H1 (cell line): ENCODE measurements at regions not wholly inside any gene's neighbourhood (a gene's known extent, or its start where the extent isn't known, plus 50 kb on each side); places are given as distances from the start of the nearest gene placed in this dataset.

ENCODE experiments used
- CTCF ChIA-PET: fragments of 300-600 bp; sonication (Branson Sonifier 250); formaldehyde crosslinking; loops from one replicate; lab custom pipeline; 2021; ENCODE audit not compliant: partially characterized antibody; lab: Charles Lee
- POLR2A ChIA-PET: fragments of 300-600 bp; sonication (Branson Sonifier 250); formaldehyde crosslinking; loops from one replicate; lab custom pipeline; 2021; ENCODE audit warnings: inconsistent platforms; ENCODE audit not compliant: partially characterized antibody; lab: Charles Lee
- DNase-seq, 2 experiments: peaks; one replicate each; pipeline versions ENCODE4 v3.0.0 to v3.0.0-alpha.2; 2010 to 2022; ENCODE audit warnings: low spot score in 2 of 2, low read depth in 1 of 2, mixed read lengths in 1 of 2
- FAIRE-seq: peaks from 2 replicates; lab custom pipeline; 2011; peaks lifted over from hg19 to GRCh38; lab: Jason Lieb, UNC
- H2AFZ ChIP-seq: 2 replicates; pipeline ENCODE4 v1.8.1; 2012; ENCODE audit warnings: low read length, inconsistent platforms
- H2AK5ac ChIP-seq: 2 replicates; pipeline ENCODE4 v1.6.1; 2013; ENCODE audit warnings: low read depth, low read length
- H2BK120ac ChIP-seq: replicated peaks from 2 replicates; pipeline ENCODE3; 2013; ENCODE audit warnings: low read depth, low read length, inconsistent platforms
- H2BK12ac ChIP-seq: 2 replicates; pipeline ENCODE4 v1.6.1; 2013; ENCODE audit warnings: low read depth, low read length
- H2BK15ac ChIP-seq: 2 replicates; pipeline ENCODE4 v1.6.1; 2013; ENCODE audit warnings: low read length
- H2BK20ac ChIP-seq: 2 replicates; pipeline ENCODE4 v1.6.1; 2013; ENCODE audit warnings: low read length
- H2BK5ac ChIP-seq: 2 replicates; pipeline ENCODE4 v1.6.1; 2013; ENCODE audit warnings: low read depth, low read length
- H3K14ac ChIP-seq: 2 replicates; pipeline ENCODE4 v1.6.1; 2013; ENCODE audit warnings: inconsistent platforms; ENCODE audit not compliant: insufficient read length
- H3K18ac ChIP-seq: 2 replicates; pipeline ENCODE4 v1.6.1; 2013; ENCODE audit warnings: low read length; ENCODE audit errors: extremely low read depth
- H3K23ac ChIP-seq: 2 replicates; pipeline ENCODE4 v1.6.1; 2013; ENCODE audit warnings: inconsistent platforms; ENCODE audit not compliant: insufficient read length
- H3K23me2 ChIP-seq: 2 replicates; pipeline ENCODE4 v1.6.1; 2013; ENCODE audit warnings: low read depth, low read length
- H3K27ac ChIP-seq: 2 replicates; pipeline ENCODE4 v1.6.1; 2011; ENCODE audit warnings: low read depth, low read length, inconsistent platforms
- H3K27me3 ChIP-seq, 4 experiments: replicated peaks in 1 of 4; 1 replicate in 1 of 4; 2 replicates in 3 of 4; pipeline versions ENCODE4 v1.6.1 to v1.8.1; 2011 to 2013; ENCODE audit warnings: low read length in 3 of 4, mild to moderate bottlenecking in 3 of 4, inconsistent platforms in 2 of 4, mixed read lengths in 2 of 4, moderate library complexity in 1 of 4; ENCODE audit not compliant: control insufficient read depth in 3 of 4, insufficient read depth in 3 of 4; ENCODE audit errors: extremely low read depth in 1 of 4
- H3K36me3 ChIP-seq, 4 experiments: 2 replicates each; pipeline versions ENCODE4 v1.6.1 to v1.8.1; 2011 to 2013; ENCODE audit warnings: mild to moderate bottlenecking in 4 of 4, low read length in 3 of 4, moderate library complexity in 2 of 4, control low read depth in 1 of 4, inconsistent platforms in 1 of 4; ENCODE audit not compliant: insufficient read depth in 4 of 4, control insufficient read depth in 2 of 4
- H3K4ac ChIP-seq: replicated peaks from 2 replicates; pipeline ENCODE3; 2013; ENCODE audit warnings: low read length, low read depth, mixed read lengths, inconsistent platforms; ENCODE audit not compliant: insufficient read length
- H3K4me1 ChIP-seq, 4 experiments: replicated peaks in 1 of 4; 1 replicate in 1 of 4; 2 replicates in 3 of 4; pipeline versions ENCODE4 v1.6.1 to v1.8.1; 2011 to 2013; ENCODE audit warnings: low read length in 3 of 4, inconsistent platforms in 2 of 4, mixed read lengths in 1 of 4; ENCODE audit not compliant: insufficient read depth in 4 of 4, control insufficient read depth in 3 of 4
- H3K4me2 ChIP-seq, 2 experiments: 2 replicates each; pipeline versions ENCODE4 v1.6.1 to v1.8.1; 2011 to 2013; ENCODE audit warnings: low read depth in 2 of 2, low read length in 2 of 2, control low read depth in 1 of 2, inconsistent platforms in 1 of 2, mild to moderate bottlenecking in 1 of 2; ENCODE audit not compliant: insufficient read depth in 1 of 2
- H3K4me3 ChIP-seq, 4 experiments: fragments of 200-600, 300-600 bp in 1 of 4; sonication (generic), shearing (Covaris generic), sonication (Bioruptor Twin) in 1 of 4; 2 replicates each; pipeline versions ENCODE4 v1.5.1 to v1.8.1; 2011 to 2016; ENCODE audit warnings: low read length in 4 of 4, low read depth in 3 of 4, control low read depth in 2 of 4, inconsistent platforms in 2 of 4, mild to moderate bottlenecking in 2 of 4, mixed read lengths in 1 of 4, moderate library complexity in 1 of 4; ENCODE audit not compliant: insufficient read depth in 2 of 4; ENCODE audit errors: extremely low read depth in 1 of 4
- H3K56ac ChIP-seq: replicated peaks from 2 replicates; pipeline ENCODE3; 2013; ENCODE audit warnings: low read depth, mild to moderate bottlenecking, mixed read lengths, low read length, inconsistent platforms; ENCODE audit not compliant: insufficient read length
- H3K79me1 ChIP-seq: 2 replicates; pipeline ENCODE4 v1.6.1; 2013; ENCODE audit warnings: low read depth, low read length, control low read depth
- H3K79me2 ChIP-seq, 2 experiments: 2 replicates each; pipeline versions ENCODE4 v1.6.1 to v1.8.1; 2012 to 2013; ENCODE audit warnings: low read length in 2 of 2, mild to moderate bottlenecking in 2 of 2, inconsistent platforms in 1 of 2; ENCODE audit not compliant: insufficient read depth in 2 of 2, control insufficient read depth in 1 of 2
- H3K9ac ChIP-seq, 4 experiments: replicated peaks in 1 of 4; 1 replicate in 1 of 4; 2 replicates in 3 of 4; pipeline versions ENCODE4 v1.6.1 to v1.8.1; 2011 to 2013; ENCODE audit warnings: low read depth in 3 of 4, low read length in 3 of 4, control low read depth in 2 of 4, mild to moderate bottlenecking in 2 of 4, moderate library complexity in 2 of 4, inconsistent platforms in 1 of 4; ENCODE audit errors: extremely low read depth in 1 of 4
- H3K9me3 ChIP-seq, 2 experiments: 2 replicates each; pipeline versions ENCODE4 v1.6.1 to v1.8.1; 2012 to 2013; ENCODE audit warnings: mild to moderate bottlenecking in 2 of 2, moderate library complexity in 2 of 2, control low read depth in 1 of 2, inconsistent platforms in 1 of 2, low read depth in 1 of 2, low read length in 1 of 2, mixed read lengths in 1 of 2; ENCODE audit not compliant: insufficient read depth in 2 of 2
- H4K20me1 ChIP-seq, 2 experiments: replicated peaks in 1 of 2; 2 replicates each; pipeline versions ENCODE3 to v1.8.1; 2011 to 2013; ENCODE audit warnings: inconsistent platforms in 2 of 2, low read length in 2 of 2, mild to moderate bottlenecking in 1 of 2; ENCODE audit not compliant: insufficient read depth in 2 of 2, control insufficient read depth in 1 of 2
- H4K5ac ChIP-seq: 2 replicates; pipeline ENCODE4 v1.6.1; 2013; ENCODE audit warnings: low read length, low read depth, mixed read lengths, inconsistent platforms; ENCODE audit not compliant: insufficient read length
- H4K8ac ChIP-seq: 2 replicates; pipeline ENCODE4 v1.8.0; 2013; ENCODE audit warnings: mild to moderate bottlenecking, moderate library complexity, low read length, inconsistent platforms; ENCODE audit not compliant: insufficient read depth; ENCODE audit errors: extremely low read depth
- H4K91ac ChIP-seq: replicated peaks from 2 replicates; pipeline ENCODE3; 2013; ENCODE audit warnings: low read length, mixed read lengths, inconsistent platforms; ENCODE audit not compliant: insufficient read length
- HDAC2 ChIP-seq, 2 experiments: fragments of 300-600 bp in 1 of 2; sonication (generic) in 1 of 2; IDR thresholded peaks; 2 replicates each; pipeline ENCODE4 v1.6.1; 2011 to 2012; ENCODE audit warnings: low read depth in 2 of 2, low read length in 2 of 2, mild to moderate bottlenecking in 2 of 2, moderate library complexity in 2 of 2, borderline replicate concordance in 1 of 2, inconsistent platforms in 1 of 2
- TAF1 ChIP-seq: IDR thresholded peaks from 2 replicates; pipeline ENCODE4 v1.6.1; 2011; ENCODE audit warnings: mild to moderate bottlenecking, low read depth, low read length
- WGBS, 2 experiments: shearing (Covaris generic) in 1 of 2; methylation state at CpG; one replicate each; pipeline versions ENCODE4 v1.1.6 to v1.1.7; 2013 to 2015; ENCODE audit warnings: low lambda C conversion rate in 2 of 2, mixed read lengths in 2 of 2, inconsistent platforms in 1 of 2, low coverage in 1 of 2, missing lambda C conversion rate in 1 of 2; ENCODE audit not compliant: insufficient replicate concordance in 2 of 2, insufficient coverage in 1 of 2, insufficient read length in 1 of 2; ENCODE audit errors: extremely low coverage in 1 of 2, missing lambda C conversion rate in 1 of 2; 5-methylcytosine and 5-hydroxymethylcytosine counted together

DNA sequence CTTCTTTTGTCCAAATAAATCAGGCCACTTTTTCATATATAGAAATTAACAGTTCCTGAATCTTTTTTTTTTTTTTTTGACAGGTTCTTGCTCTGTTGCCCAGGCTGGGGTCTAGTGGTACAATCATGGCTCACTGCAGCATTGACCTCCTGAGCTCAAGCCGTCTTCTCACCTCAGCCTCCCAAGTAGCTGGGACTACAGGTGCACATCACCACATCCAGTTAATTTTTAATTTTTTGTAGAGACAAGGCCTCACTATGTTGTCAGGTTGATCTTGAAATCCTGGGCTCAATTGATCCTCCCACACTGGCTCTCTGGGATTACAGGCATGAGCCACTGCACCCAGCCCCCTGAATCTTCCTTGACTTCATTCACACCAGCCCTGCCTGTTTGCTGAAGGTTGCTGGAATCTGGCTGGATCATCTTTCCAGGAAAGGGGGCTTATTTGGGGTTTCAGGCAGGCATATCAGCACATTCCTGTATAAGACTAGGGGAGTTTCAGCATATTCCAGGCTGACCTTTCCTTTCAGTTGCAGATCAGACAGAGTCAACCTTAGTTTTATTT lies 78.2 kb upstream of the ARHGAP29 start:
- no peak overlapping the region for H3K27ac ChIP-seq
- CTCF ChIA-PET, result interaction anchor here (0.6 to 3.7 kb wide), 4 partner anchors 14 to 834 kb away, joined by 4 to 16 read pairs (median 10); no protein-coding TSS in a partner anchor
- H3K9ac ChIP-seq, result no peak overlapping the region
- no peaks in the 10 kb centered on the region for H3K79me2 ChIP-seq
- H3K9me3 ChIP-seq, result no peaks in the 10 kb centered on the region
- POLR2A ChIA-PET, result no interaction called here
- no peak overlapping the region for H2BK15ac ChIP-seq
- H3K36me3 ChIP-seq, result no peaks in the 10 kb centered on the region
- no peak overlapping the region for H2BK120ac ChIP-seq
- H4K20me1 ChIP-seq, result no peaks in the 10 kb centered on the region
- no peak overlapping the region for H2AFZ ChIP-seq
- H3K23me2 ChIP-seq, result no peaks in the 10 kb centered on the region
- H2BK20ac ChIP-seq, result no peak overlapping the region
- no peak overlapping the region for H4K91ac ChIP-seq
- H2BK5ac ChIP-seq, result no peak overlapping the region
- DNase-seq, result no peak
- H3K23ac ChIP-seq, result no peak overlapping the region
- no peaks in the 10 kb centered on the region for H3K79me1 ChIP-seq
- no peak overlapping the region for H3K56ac ChIP-seq
- FAIRE-seq, result no peak
- H4K5ac ChIP-seq, result no peak overlapping the region
- H3K4me2 ChIP-seq, result no peak overlapping the region
- H3K18ac ChIP-seq, result no peak overlapping the region
- H3K27me3 ChIP-seq, result no peaks in the 10 kb centered on the region; a peak in 1 of 7 replicates
- H3K4ac ChIP-seq, result no peak overlapping the region
- peak overlapping the region; percentile 76; the same call in 1 of the 2 replicates for H2BK12ac ChIP-seq
- no peak overlapping the region for H3K14ac ChIP-seq
- 88% methylated on average over 1 of the region's 1 CpG; no CpG with 5 or more reads in 1 of the 2 experiments for WGBS, 2 experiments
- no peak overlapping the region for H3K4me3 ChIP-seq
- no peak overlapping the region for H2AK5ac ChIP-seq
- H4K8ac ChIP-seq, result no peak overlapping the region
- H3K4me1 ChIP-seq, result peaks cover 0 to 3% (median under 1%) of the 10 kb centered on the region in 4 experiments; a peak in 3 of 7 replicates
- no peak for TF ChIP-seq HDAC2 (IDR thresholded peaks at IDR 0.05; ENCODE audit: borderline replicate concordance in 1 of 2, low read depth in 2 of 2, low read length in 2 of 2)
- no peak for TF ChIP-seq TAF1
